Tongue (tissue), 1 donor: ENCODE measurements at regions not wholly inside any gene's neighbourhood (a gene's known extent, or its start where the extent isn't known, plus 50 kb on each side); places are given as distances from the start of the nearest gene placed in this dataset.
"Not testable (repeated sequence)": the region's sequence is repeated elsewhere in the genome, so short reads cannot be mapped to it uniquely, and the experiment has no call there.

ENCODE experiments used
- DNase-seq: peaks from one replicate; pipeline ENCODE4 v3.0.0-alpha.2; 2015

DNA sequence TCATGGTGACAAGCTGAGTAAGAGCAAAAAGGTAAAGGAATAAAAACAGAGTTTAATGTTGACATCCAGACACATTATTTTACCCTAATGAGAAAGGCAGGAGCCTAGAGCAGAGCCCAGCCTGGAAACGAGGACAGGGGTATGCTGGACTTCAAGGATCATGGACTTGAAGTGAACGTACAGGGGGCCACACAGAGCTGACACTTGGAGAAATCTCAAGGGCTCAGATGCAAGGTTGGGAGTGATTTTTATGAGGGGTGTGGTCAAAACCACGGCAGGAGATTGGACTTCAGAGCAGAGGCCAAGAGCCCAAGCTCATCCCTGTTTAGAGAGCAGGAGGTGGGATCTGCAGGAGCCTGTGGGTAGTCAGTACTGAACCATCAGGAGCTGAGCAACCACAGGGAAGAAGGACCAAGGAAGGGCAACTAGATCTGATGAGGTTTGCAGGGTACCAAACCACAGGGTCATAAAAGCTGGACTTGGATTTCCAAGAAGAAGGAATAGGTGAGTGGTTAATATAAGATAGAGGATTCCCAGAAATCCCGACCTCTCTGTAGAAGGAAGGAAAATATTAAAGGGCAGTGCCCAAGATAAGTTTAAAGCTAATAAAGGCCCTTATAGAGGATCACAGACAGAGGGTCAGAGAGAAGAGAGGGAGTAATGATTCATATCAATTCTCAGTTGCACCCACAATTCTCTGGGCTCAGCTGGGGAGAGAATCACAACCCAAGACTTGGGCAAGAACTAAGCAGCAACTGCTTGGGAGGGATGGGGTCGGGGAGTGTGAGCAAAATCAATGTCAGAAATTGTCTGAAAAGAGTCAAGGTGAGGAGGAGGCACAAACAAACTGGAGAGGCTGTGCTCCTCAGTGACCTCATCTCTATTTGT is 331.7 kb downstream of the SOX9 start:
- DNase-seq = no peak

DNA sequence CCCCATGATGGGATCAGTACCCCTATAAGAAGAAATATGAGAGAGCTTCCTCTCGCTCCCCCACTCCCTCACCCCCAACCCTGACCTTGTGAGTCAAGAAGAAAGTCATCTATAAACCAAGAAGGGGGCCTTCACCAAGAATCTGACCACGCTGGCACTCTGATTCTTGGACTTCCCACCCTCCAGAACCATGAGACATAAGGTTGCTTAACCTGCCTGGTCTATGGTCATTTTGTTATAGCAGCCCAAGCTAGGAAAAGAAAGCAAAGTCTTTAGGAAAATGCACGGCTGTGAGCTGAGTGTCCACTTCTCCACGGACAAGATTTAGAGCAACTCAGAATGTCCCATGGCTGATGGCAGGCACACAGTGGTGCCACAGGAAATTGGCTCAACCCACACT is 333.5 kb downstream of the SOX9 start:
- no peak for DNase-seq

- no peak for DNase-seq
Measured at GRCh38 chr17:72455562-72455961, 334.7 kb downstream of the SOX9 start.

DNA sequence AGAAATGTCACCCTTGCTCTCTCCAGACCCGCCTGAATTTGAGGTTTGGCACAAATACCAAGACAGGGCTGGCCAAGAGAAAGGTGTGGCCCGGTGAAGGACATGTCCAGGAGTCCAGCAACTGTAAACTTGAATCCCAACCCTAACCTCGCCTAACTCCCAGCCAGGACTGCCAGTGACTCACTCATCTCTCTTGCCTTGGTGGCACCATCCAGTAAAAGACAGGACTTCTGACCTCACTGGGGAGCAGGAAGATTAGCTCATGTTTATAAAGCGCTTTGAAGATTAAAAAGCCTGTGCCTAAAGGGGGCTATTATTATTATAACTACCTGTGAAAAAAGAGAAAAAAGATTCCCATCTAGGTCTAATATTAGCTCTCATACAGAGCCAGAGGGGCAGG is 335.3 kb downstream of the SOX9 start:
- no peak for DNase-seq

- DNase-seq = no peak
Measured at GRCh38 chr17:72457712-72458111, 336.9 kb downstream of the SOX9 start.

- no peak for DNase-seq
Measured at GRCh38 chr17:72458301-72458700, 337.5 kb downstream of the SOX9 start.

DNA sequence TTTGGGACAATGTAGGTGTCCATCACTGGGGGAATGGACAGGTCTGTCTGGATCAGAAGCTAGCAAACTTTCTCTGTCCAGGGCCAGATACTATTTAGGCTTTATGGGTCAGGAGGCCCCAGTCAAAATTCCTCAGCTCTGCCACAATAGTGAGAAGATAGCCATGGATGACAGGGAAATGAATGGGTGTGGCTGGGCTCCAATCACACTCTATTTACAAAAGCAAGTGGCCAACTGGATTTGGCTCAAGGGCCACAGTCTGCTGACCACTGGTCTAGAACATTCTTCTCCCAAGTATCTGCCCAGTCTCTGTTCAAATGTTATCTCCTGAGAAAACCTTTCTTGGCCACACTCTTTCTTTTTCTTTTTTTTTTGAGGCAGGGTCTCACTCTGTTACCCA is 339.9 kb downstream of the SOX9 start:
- DNase-seq = no peak

DNA sequence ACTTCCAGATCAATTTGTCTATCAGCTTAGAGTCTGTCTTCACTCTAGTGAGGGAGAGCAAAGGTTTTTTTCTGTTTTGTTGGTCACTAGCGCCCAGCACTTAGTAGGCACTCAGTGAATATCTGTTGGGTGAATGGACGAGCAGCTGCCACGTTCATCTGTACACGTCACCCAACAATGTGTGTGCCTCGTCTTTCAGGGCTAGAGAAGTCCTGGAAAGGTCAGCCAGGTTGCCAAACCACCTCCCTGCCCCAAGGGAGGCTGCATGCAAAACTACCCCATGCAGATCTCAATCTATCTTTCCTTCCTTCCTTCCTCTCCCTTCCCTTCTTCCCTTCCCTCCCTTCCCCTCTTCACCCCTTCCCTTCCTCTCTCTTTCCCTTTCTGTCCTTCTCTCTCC is 340.9 kb downstream of the SOX9 start:
- no peak for DNase-seq

DNA sequence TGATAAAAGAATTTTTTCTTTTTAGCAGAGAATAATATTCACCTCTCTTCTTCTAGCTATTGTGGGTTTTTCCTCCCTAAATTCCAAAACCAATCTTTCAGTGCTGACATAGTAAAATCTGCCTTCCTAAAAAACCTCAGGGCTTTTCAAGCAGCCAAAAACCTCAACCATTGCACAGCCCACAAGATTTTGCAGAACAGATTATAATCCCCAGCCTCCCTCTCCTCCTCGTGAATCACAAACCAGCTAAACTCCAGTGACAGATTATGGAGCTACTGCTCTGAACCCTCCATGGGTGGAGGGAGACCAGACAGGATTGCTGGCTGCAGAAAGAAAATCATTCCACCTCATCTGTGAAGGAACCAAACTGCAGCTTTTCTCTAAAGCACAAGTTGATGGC is 341.6 kb downstream of the SOX9 start:
- DNase-seq = no peak

DNA sequence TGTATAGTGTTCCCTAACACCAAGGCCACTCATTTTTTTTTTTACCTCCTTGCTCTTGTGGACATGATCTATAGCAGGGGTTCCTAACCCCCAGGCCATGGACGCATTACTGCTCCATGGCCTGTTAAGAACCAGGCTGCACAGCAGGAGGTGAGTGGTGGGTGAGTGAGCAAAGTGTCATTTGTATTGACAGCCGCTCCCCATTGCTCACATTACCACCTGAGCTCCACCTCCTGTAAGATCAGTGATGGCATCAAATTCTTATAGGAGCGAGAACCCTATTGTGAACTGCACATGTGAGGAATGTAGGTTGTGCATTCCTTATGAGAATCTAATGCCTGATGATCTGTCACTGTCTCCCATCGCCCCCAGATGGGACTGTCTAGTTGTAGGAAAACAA is 342.0 kb downstream of the SOX9 start:
- no peak for DNase-seq

GRCh38 chr17:72463287-72464102 is 342.7 kb downstream of the SOX9 start:
- peak; percentile 43 for DNase-seq

- not testable (repeated sequence) for DNase-seq
Measured at GRCh38 chr17:72464221-72464620, 343.4 kb downstream of the SOX9 start.

DNA sequence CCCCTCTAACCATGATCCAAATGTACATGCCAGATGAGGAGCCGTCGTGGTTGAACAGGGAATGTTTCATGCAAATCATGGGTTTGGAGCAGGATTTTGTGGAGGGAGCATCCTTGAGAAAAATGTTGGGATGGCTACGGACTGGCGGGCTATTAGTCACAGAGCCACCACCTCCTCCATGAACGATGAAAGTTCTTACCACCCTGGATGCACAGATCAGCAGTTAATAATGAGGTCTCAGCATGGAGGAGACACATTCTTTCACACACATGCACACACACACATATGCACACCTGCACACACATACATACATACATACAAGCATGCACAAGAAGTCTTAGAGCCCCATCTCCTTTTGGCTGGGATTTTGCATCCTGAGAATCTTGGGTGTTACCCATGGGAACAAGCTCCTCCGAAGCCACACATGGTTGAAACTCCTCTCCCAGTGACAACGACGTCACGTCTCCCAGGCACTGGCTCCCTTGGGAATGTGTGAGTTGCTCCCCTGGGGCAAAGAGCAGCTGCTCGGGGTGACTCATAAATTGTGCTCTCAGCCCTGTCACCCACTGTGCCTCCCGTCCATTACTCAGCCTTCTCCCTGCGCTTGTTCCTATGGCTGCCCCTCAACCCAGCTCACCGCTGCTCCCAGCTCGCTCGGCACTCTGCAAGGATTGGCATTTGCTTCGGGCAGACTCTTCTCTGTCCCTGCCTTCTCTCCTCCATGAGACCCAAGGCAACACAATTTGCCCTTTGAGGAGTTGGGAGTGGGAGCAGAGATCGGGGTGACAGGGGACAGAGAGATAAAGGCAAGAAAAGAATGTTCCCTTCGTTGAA is 344.6 kb downstream of the SOX9 start:
- no peak for DNase-seq

- DNase-seq = peak; percentile 62
Measured at GRCh38 chr17:72466199-72466598, 345.4 kb downstream of the SOX9 start.

DNA sequence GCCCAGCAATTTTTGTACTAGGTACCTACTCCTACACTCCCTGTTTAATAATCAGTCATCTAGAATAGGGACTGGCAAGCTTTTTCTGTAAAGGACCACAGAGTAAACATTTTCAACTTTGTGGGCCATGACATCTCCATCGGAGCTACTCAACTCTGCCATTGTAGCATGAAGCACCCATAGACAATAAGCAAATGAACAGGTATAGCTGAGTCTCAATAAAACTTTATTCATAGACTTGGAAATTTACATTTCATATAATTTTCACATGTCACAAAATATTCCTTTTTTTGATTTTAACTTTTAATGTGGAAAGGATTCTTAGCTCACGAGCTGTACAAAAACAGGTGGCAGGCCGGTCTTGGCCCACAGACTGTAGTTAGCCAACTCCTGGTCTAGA is 345.8 kb downstream of the SOX9 start:
- DNase-seq = no peak

- peak; percentile 84 for DNase-seq
Measured at GRCh38 chr17:72467841-72468653, 347.2 kb downstream of the SOX9 start.

- no peak for DNase-seq
Measured at GRCh38 chr17:72468841-72469240, 348.0 kb downstream of the SOX9 start.

GRCh38 chr17:72470121-72470705 is 349.4 kb downstream of the SOX9 start:
- no peak for DNase-seq

GRCh38 chr17:72470734-72471133 is 349.9 kb downstream of the SOX9 start:
- DNase-seq = no peak

DNA sequence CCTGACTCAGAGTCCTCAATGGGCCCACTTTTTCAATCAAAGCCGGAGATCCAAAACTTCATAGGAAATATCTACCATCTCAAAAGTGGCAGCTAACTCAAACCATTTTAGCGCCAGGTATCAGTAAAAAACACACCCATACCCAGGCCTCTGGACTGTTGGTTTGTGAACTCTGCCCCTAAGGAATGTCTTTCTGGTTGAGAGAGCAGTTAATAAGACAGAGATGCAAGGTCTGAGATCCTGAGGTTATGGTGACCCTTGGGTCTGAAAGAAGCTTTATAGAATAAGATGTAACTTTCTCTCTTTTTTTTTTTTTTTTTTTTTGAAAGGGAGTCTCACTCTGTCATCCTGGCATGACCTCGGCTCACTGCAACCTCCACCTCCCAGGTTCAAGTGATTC is 350.5 kb downstream of the SOX9 start:
- DNase-seq = no peak

DNA sequence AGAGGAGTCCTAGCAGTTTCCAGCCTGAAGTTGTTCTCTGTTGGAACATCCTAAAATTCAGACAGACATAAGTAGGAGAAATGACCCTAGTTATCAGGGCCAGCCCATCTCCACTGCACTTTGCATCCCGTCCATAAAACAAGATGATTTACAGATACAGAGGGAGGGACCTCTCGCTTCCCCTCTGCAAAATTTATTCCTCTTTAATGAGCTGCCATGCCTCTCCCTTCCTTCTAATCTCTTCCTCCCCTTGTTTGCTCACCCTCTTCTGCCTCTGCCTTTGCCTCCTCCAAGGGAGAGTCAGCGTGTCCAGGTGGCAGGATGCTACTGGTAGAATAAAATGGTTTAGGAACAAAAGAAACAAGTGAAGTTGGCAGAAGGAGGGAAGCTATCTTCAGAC is 351.3 kb downstream of the SOX9 start:
- no peak for DNase-seq
